HCT116 (cell line): ENCODE measurements at regions not wholly inside any gene's neighbourhood (a gene's known extent, or its start where the extent isn't known, plus 50 kb on each side); places are given as distances from the start of the nearest gene placed in this dataset.

Experiments used
- ATAC-seq: fragments of 200-7000 bp; cut with Tn5 transposase; 2 replicates; pipeline ENCODE4 v1.9.1; 2020; ENCODE audit warnings: mild to moderate bottlenecking, moderate library complexity
- BruUV-seq: library from RNA; stranded (reverse); fragments of 400-500 nt; replicated peaks from 2 replicates; lab custom pipeline; 2021; lab: Mats Ljungman, UMichigan
- CTCF ChIA-PET: fragments of 300-600 bp; sonication (Branson Sonifier 250); formaldehyde crosslinking; loops from one replicate; lab custom pipeline; 2021; ENCODE audit warnings: antibody characterized with exemption; lab: Charles Lee
- POLR2A ChIA-PET: fragments of 300-600, 350-600 bp; sonication (Branson Sonifier 250); formaldehyde crosslinking; loops from one replicate; lab custom pipeline; 2021; ENCODE audit warnings: antibody characterized with exemption; lab: Charles Lee
- RAD21 ChIA-PET, 2 experiments: fragments of 300-600 bp; sonication (Branson Sonifier 250); formaldehyde crosslinking; loops; one replicate each; lab custom pipeline; 2023; ENCODE audit warnings: low total read pairs in 2 of 2; ENCODE audit not compliant: uncharacterized antibody in 2 of 2, unreplicated experiment in 2 of 2, low non-redundant PET in 1 of 2; lab: Charles Lee
- DNase-seq: peaks from one replicate; pipeline ENCODE4 v3.0.0-alpha.2; 2010; ENCODE audit warnings: low read depth, low spot score
- H2AFZ ChIP-seq: fragments of 200-600 bp; shearing (Covaris generic), sonication (generic); 2 replicates; pipeline ENCODE4 v1.6.1; 2017; ENCODE audit warnings: low read depth, mixed run types, mixed read lengths, antibody characterized with exemption, low read length; ENCODE audit not compliant: poor library complexity, severe bottlenecking
- H3K27ac ChIP-seq: 2 replicates; pipeline ENCODE4 v1.5.1; 2012; ENCODE audit warnings: low read depth, low read length
- H3K27me3 ChIP-seq: fragments of 200-600 bp; sonication (generic); 2 replicates; pipeline ENCODE4 v1.6.1; 2016; ENCODE audit warnings: mixed run types, low read length, mixed read lengths; ENCODE audit not compliant: insufficient read depth
- H3K36me3 ChIP-seq, 2 experiments: fragments of 200-500 bp in 1 of 2; fragments of 200-600 bp in 1 of 2; sonication (Bioruptor generic) in 1 of 2; sonication (generic) in 1 of 2; 2 replicates each; pipeline versions ENCODE4 v1.5.1 to v1.6.1; 2014 to 2016; ENCODE audit warnings: low read length in 2 of 2, inconsistent platforms in 1 of 2, mixed read lengths in 1 of 2, mixed run types in 1 of 2; ENCODE audit not compliant: insufficient read depth in 2 of 2, control insufficient read depth in 1 of 2
- H3K4me1 ChIP-seq, 2 experiments: fragments of 200-600 bp in 1 of 2; sonication (generic) in 1 of 2; 2 replicates each; pipeline versions ENCODE4 v1.5.1 to v1.6.1; 2012 to 2017; ENCODE audit warnings: low read length in 2 of 2, inconsistent platforms in 1 of 2, mild to moderate bottlenecking in 1 of 2, mixed read lengths in 1 of 2, mixed run types in 1 of 2, moderate library complexity in 1 of 2; ENCODE audit not compliant: insufficient read depth in 2 of 2, control insufficient read depth in 1 of 2
- H3K4me2 ChIP-seq: fragments of 200-600 bp; sonication (generic); 2 replicates; pipeline ENCODE4 v1.6.1; 2017; ENCODE audit warnings: mixed run types, low read length, mixed read lengths
- H3K4me3 ChIP-seq, 2 experiments: fragments of 200-600 bp in 1 of 2; sonication (generic) in 1 of 2; replicated peaks in 1 of 2; 2 replicates each; pipeline ENCODE4 v1.5.1; 2011 to 2016; ENCODE audit warnings: low read length in 2 of 2, control low read depth in 1 of 2, low read depth in 1 of 2, mild to moderate bottlenecking in 1 of 2, mixed read lengths in 1 of 2, mixed run types in 1 of 2
- H3K79me2 ChIP-seq: fragments of 200-600 bp; sonication (generic); 2 replicates; pipeline ENCODE4 v1.6.1; 2017; ENCODE audit warnings: mild to moderate bottlenecking, mixed run types, low read length, moderate library complexity, mixed read lengths; ENCODE audit not compliant: insufficient read depth
- H3K9ac ChIP-seq: fragments of 200-600 bp; sonication (generic); 2 replicates; pipeline ENCODE4 v1.6.1; 2016; ENCODE audit warnings: low read length, mixed read lengths
- H3K9me2 ChIP-seq: fragments of 200-600 bp; sonication (generic), shearing (Covaris generic); 2 replicates; pipeline ENCODE4 v1.6.1; 2017; ENCODE audit warnings: mixed run types, mild to moderate bottlenecking, moderate library complexity; ENCODE audit not compliant: insufficient read depth
- H3K9me3 ChIP-seq, 2 experiments: fragments of 200-500 bp in 1 of 2; fragments of 200-600 bp in 1 of 2; sonication (Bioruptor generic) in 1 of 2; sonication (generic) in 1 of 2; 2 replicates each; pipeline ENCODE4 v1.6.1; 2014 to 2017; ENCODE audit warnings: low read length in 2 of 2, mixed read lengths in 2 of 2, inconsistent platforms in 1 of 2, low read depth in 1 of 2, mild to moderate bottlenecking in 1 of 2, mixed run types in 1 of 2, moderate library complexity in 1 of 2; ENCODE audit not compliant: control insufficient read depth in 1 of 2, insufficient read depth in 1 of 2
- H4K20me1 ChIP-seq: fragments of 200-600 bp; sonication (generic), shearing (Covaris generic); 2 replicates; pipeline ENCODE4 v1.6.1; 2017; ENCODE audit warnings: mixed run types, mild to moderate bottlenecking, moderate library complexity; ENCODE audit not compliant: insufficient read depth
- CEBPB ChIP-seq: IDR thresholded peaks from 2 replicates; pipeline ENCODE4 v1.6.1; 2012; ENCODE audit warnings: low read depth
- EZH2phosphoT487 ChIP-seq: fragments of 200-600 bp; IDR thresholded peaks from 2 replicates; pipeline ENCODE4 v1.6.1; 2018; ENCODE audit warnings: antibody characterized with exemption, borderline replicate concordance
- FOSL1 ChIP-seq: IDR thresholded peaks from 2 replicates; pipeline ENCODE4 v1.6.1; 2012; ENCODE audit warnings: low read depth
- POLR2AphosphoS5 ChIP-seq: IDR thresholded peaks from 2 replicates; pipeline ENCODE4 v1.6.1; 2011; ENCODE audit warnings: mild to moderate bottlenecking, low read depth, low read length, moderate library complexity
- RAD21 ChIP-seq: IDR thresholded peaks from 2 replicates; pipeline ENCODE4 v1.6.1; 2012; ENCODE audit warnings: low read depth, mild to moderate bottlenecking
- SRF ChIP-seq: IDR thresholded peaks from 2 replicates; pipeline ENCODE4 v1.6.1; 2012; ENCODE audit warnings: low read depth
- TCF7L2 ChIP-seq: IDR thresholded peaks from 2 replicates; pipeline ENCODE4 v1.7.0; 2011; ENCODE audit warnings: borderline replicate concordance, inconsistent platforms; ENCODE audit not compliant: insufficient read depth, insufficient read length; ENCODE audit errors: extremely low read depth
- YY1 ChIP-seq: IDR thresholded peaks from 2 replicates; pipeline ENCODE4 v1.6.1; 2011; ENCODE audit warnings: low read length, low read depth, moderate library complexity, mild to moderate bottlenecking; ENCODE audit not compliant: insufficient replicate concordance; ENCODE audit errors: extremely low read depth
- ZBTB33 ChIP-seq: IDR thresholded peaks from 2 replicates; pipeline ENCODE4 v1.6.1; 2011; ENCODE audit warnings: mild to moderate bottlenecking, low read length, moderate library complexity; ENCODE audit not compliant: insufficient replicate concordance; ENCODE audit errors: extremely low read depth
- ZNF274 ChIP-seq: fragments of 200-500 bp; sonication (Bioruptor generic); IDR thresholded peaks from 2 replicates; pipeline ENCODE4 v1.6.1; 2014; ENCODE audit warnings: mild to moderate bottlenecking, low read depth, low read length, inconsistent platforms
- intact Hi-C: fragments of 100-400 bp; cut with micrococcal nuclease; formaldehyde crosslinking; loops from 2 replicates; pipeline ENCODE4 v1.10.0; 2022
- TF ChIP-seq, protein P1 (sequence below), 3 experiments: fragments of 200-600 bp in 1 of 3; sonication (generic) in 1 of 3; IDR thresholded peaks in 2 of 3; conservative IDR thresholded peaks in 1 of 3; 2 replicates each; pipeline ENCODE4 v1.5.1; 2012 to 2017; ENCODE audit warnings: low read depth in 2 of 3, low read length in 2 of 3, antibody characterized with exemption in 1 of 3, borderline replicate concordance in 1 of 3, control low read depth in 1 of 3, mild to moderate bottlenecking in 1 of 3, mixed read lengths in 1 of 3, mixed run types in 1 of 3, moderate library complexity in 1 of 3; ENCODE audit not compliant: insufficient read depth in 1 of 3
- TF ChIP-seq, protein P2 (sequence below): IDR thresholded peaks from 2 replicates; pipeline ENCODE4 v1.6.1; 2012; ENCODE audit warnings: low read depth

DNA sequence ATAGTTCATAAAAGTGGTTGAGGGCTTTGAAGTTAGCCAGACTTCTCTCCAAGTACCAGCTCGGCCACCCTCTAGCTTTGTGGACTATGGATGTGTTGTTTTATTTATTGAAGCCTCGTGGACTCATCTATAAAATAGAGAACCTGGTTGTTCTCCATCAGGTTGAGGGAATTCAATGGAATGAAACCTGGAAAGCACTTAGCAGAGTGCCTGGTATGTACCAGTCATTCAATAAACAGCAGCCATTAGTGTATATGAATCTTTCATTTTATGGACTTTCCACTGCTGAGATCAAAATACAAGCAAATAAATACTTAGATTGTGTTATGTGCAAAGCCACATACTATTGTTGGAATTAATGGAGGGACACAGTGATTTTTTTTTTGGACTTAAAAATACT is 206.8 kb downstream of the SOX4 start:
- no peak for DNase-seq
- TF ChIP-seq, protein P1, sequence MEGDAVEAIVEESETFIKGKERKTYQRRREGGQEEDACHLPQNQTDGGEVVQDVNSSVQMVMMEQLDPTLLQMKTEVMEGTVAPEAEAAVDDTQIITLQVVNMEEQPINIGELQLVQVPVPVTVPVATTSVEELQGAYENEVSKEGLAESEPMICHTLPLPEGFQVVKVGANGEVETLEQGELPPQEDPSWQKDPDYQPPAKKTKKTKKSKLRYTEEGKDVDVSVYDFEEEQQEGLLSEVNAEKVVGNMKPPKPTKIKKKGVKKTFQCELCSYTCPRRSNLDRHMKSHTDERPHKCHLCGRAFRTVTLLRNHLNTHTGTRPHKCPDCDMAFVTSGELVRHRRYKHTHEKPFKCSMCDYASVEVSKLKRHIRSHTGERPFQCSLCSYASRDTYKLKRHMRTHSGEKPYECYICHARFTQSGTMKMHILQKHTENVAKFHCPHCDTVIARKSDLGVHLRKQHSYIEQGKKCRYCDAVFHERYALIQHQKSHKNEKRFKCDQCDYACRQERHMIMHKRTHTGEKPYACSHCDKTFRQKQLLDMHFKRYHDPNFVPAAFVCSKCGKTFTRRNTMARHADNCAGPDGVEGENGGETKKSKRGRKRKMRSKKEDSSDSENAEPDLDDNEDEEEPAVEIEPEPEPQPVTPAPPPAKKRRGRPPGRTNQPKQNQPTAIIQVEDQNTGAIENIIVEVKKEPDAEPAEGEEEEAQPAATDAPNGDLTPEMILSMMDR (IDR thresholded peaks at IDR 0.05 in 2 of 3, conservative IDR thresholded peaks at IDR 0.05 in 1 of 3; ENCODE audit: borderline replicate concordance in 1 of 3, insufficient read depth in 1 of 3, low read depth in 2 of 3, low read length in 2 of 3): no peak
- TF ChIP-seq FOSL1 (no peak), EZH2phosphoT487 (no peak), SRF (no peak), TCF7L2 (no peak), ZBTB33 (no peak), RAD21 (no peak), ZNF274 (no peak), POLR2AphosphoS5 (no peak), YY1 (no peak), CEBPB (no peak)
- TF ChIP-seq, protein P2, sequence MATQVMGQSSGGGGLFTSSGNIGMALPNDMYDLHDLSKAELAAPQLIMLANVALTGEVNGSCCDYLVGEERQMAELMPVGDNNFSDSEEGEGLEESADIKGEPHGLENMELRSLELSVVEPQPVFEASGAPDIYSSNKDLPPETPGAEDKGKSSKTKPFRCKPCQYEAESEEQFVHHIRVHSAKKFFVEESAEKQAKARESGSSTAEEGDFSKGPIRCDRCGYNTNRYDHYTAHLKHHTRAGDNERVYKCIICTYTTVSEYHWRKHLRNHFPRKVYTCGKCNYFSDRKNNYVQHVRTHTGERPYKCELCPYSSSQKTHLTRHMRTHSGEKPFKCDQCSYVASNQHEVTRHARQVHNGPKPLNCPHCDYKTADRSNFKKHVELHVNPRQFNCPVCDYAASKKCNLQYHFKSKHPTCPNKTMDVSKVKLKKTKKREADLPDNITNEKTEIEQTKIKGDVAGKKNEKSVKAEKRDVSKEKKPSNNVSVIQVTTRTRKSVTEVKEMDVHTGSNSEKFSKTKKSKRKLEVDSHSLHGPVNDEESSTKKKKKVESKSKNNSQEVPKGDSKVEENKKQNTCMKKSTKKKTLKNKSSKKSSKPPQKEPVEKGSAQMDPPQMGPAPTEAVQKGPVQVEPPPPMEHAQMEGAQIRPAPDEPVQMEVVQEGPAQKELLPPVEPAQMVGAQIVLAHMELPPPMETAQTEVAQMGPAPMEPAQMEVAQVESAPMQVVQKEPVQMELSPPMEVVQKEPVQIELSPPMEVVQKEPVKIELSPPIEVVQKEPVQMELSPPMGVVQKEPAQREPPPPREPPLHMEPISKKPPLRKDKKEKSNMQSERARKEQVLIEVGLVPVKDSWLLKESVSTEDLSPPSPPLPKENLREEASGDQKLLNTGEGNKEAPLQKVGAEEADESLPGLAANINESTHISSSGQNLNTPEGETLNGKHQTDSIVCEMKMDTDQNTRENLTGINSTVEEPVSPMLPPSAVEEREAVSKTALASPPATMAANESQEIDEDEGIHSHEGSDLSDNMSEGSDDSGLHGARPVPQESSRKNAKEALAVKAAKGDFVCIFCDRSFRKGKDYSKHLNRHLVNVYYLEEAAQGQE: no peak
- TF ChIP-seq, all 23 proteins: peak for 0
- H3K79me2 ChIP-seq: no peaks in the 10 kb centered on the region
- H3K4me2 ChIP-seq: no peak overlapping the region
- H3K27me3 ChIP-seq: no peaks in the 10 kb centered on the region
- H3K9ac ChIP-seq: no peak overlapping the region
- no peaks in the 10 kb centered on the region for H4K20me1 ChIP-seq
- RAD21 ChIA-PET: no interaction called here
- H3K4me3 ChIP-seq: no peak overlapping the region
- H2AFZ ChIP-seq: no peak overlapping the region
- H3K36me3 ChIP-seq: no peaks in the 10 kb centered on the region
- BruUV-seq: no TSS peak
- ATAC-seq: no peak
- POLR2A ChIA-PET: no interaction called here
- no peaks in the 10 kb centered on the region for H3K9me2 ChIP-seq
- H3K9me3 ChIP-seq: no peaks in the 10 kb centered on the region
- H3K4me1 ChIP-seq: no peaks in the 10 kb centered on the region
- CTCF ChIA-PET: no interaction called here
- intact Hi-C loops: no loop called here
- H3K27ac ChIP-seq: no peak overlapping the region
